Activated T-cell treated with anti-CD3 and anti-CD28 coated beads, Interleukin-2, amount 50 U/mL, for 72 hours (primary cell): ENCODE measurements at regions not wholly inside any gene's neighbourhood (a gene's known extent, or its start where the extent isn't known, plus 50 kb on each side); places are given as distances from the start of the nearest gene placed in this dataset.
"Not testable (repeated sequence)": the region's sequence is repeated elsewhere in the genome, so short reads cannot be mapped to it uniquely, and the experiment has no call there.

ENCODE experiments used
- ATAC-seq, 2 donors: fragments of 150-1000 bp; cut with Tn5 transposase; replicated peaks in 1 of 2; 2 replicates each; pipeline ENCODE4 v1.10.0; 2021; ENCODE audit warnings: moderate library complexity in 2 of 2, mild to moderate bottlenecking in 1 of 2
- DNase-seq, 2 donors: peaks; one replicate each; pipeline ENCODE4 v3.0.0; 2021 to 2022; ENCODE audit warnings: mixed read lengths in 1 of 2
- H3K27ac Mint-ChIP-seq: one replicate; pipeline ENCODE4 v1.8.0; 2022; ENCODE audit warnings: mild to moderate bottlenecking, moderate library complexity, mixed read lengths
- H3K27me3 Mint-ChIP-seq: one replicate; pipeline ENCODE4 v1.8.0; 2022; ENCODE audit warnings: low read depth, mixed read lengths
- H3K36me3 Mint-ChIP-seq, 2 donors: one replicate each; pipeline ENCODE4 v1.8.0; 2022; ENCODE audit warnings: mixed read lengths in 2 of 2, mild to moderate bottlenecking in 1 of 2; ENCODE audit not compliant: insufficient read depth in 2 of 2
- H3K4me1 Mint-ChIP-seq: one replicate; pipeline ENCODE4 v1.8.0; 2022; ENCODE audit warnings: low read depth, mixed read lengths
- H3K4me3 Mint-ChIP-seq, 2 donors: one replicate each; pipeline ENCODE4 v1.8.0; 2022; ENCODE audit warnings: mild to moderate bottlenecking in 2 of 2, mixed read lengths in 2 of 2, moderate library complexity in 2 of 2
- H3K9me3 Mint-ChIP-seq, 2 donors: one replicate each; pipeline ENCODE4 v1.8.0; 2022; ENCODE audit warnings: mixed read lengths in 2 of 2

DNA sequence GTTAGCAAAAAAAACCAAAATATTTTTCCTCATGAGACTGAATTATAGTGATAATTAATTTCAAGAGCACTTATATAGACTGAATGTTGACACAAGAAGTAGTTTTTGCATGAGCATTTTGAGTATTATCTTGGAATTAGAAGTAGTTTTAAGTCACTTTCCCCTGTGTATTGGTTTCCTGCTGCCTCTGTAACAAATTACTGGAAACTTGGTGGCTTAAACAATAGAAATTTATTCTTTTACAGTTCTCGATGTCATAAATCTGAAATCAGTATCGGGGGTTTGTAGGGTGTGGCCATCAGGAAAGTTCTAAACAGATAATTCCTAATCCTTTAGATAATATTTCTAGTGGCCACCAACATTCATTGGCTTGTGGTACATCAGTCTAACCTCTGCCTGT lies 957.8 kb downstream of the LTN1 start:
- not testable (repeated sequence) for ATAC-seq, H3K27ac Mint-ChIP-seq, H3K4me3 Mint-ChIP-seq, H3K9me3 Mint-ChIP-seq, H3K27me3 Mint-ChIP-seq, H3K4me1 Mint-ChIP-seq, H3K36me3 Mint-ChIP-seq, DNase-seq

DNA sequence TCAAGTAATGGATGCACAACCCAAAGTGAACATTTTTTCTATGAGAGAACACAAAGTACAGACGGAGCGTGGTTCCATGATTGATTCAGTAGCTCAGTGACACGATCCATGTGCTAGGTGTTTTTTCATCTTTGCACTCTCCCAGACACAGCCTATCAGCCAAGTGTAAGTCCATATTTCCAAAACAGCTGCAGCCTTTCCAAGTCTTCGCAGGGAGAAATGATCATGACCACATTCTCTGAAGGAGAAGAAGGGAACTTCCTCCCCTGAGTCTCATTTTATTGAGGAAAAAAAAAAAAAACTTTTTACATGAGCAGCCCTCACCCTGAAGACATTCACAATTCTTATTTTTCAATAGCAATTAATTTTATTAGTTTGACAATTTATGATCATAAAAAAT lies 958.3 kb downstream of the LTN1 start:
- not testable (repeated sequence) for H3K27me3 Mint-ChIP-seq, DNase-seq, H3K4me3 Mint-ChIP-seq, H3K36me3 Mint-ChIP-seq, ATAC-seq, H3K9me3 Mint-ChIP-seq, H3K4me1 Mint-ChIP-seq, H3K27ac Mint-ChIP-seq

DNA sequence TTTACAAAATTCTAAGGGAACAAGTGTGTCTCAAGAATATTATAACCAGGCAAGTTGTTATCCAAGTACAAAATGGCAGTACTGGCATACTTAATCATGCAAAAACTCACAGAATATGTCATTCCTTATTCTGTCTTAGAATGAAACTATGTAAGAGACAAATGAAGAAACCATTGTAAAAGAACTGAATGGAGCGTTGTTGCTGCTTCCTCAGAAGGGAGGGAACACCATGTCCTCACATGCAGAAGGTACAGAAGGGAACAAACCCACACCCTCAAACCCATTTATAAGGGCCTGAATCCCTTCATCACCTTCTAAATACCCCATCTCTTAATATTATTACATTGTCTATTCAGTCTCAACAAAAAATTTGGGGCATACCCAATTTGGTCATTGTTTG lies 960.0 kb downstream of the LTN1 start:
- H3K36me3 Mint-ChIP-seq, ATAC-seq, DNase-seq, H3K4me3 Mint-ChIP-seq, H3K9me3 Mint-ChIP-seq, H3K27ac Mint-ChIP-seq, H3K4me1 Mint-ChIP-seq, H3K27me3 Mint-ChIP-seq: not testable (repeated sequence)

DNA sequence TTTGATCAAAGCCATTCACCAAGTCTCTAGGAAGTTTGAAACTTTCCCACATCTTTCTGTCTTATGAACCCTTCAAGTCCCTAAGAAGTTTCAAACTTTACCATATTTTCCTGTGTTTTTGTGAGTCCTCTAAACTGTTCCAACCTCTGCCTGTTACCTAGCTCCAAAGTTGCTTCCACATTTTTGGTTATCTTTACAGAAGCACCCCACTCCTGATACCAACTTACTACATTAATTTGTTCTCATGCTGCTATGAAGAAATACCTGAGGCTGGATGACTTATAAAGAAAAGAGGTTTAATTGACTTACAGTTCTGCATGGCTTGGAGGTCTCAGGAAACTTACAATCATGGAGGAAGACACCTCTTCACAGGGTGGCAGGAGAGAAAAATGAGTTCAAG lies 961.6 kb downstream of the LTN1 start:
- not testable (repeated sequence) for ATAC-seq, H3K27me3 Mint-ChIP-seq, H3K4me1 Mint-ChIP-seq

DNA sequence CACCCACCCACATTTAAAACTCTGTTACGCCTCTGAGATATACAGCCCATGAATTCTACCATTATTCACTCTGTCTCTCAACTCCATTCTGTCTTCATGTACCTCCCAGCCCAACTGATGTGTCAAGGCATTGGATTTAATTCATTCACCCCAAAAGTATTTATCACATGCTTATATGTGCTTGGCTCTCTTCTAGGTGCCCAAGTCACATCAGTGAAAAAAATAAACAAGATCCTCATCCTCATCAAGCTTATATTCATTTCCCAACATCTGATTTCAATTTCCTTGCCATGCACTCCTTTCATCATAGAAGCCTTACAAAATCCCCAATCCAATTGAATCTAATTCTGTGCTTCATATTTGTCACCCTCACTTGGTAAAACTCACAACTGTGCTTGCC lies 967.6 kb downstream of the LTN1 start:
- Mint-ChIP-seq H3K36me3 (no peaks in the 10 kb centered on the region), H3K4me3 (no peak overlapping the region), H3K27ac (no peak overlapping the region), H3K27me3 (no peaks in the 10 kb centered on the region), H3K4me1 (no peaks in the 10 kb centered on the region), H3K9me3 (no peaks in the 10 kb centered on the region)
- DNase-seq (no peak), ATAC-seq (no peak)

More for the DNA sequence above, 961.6 kb downstream of the LTN1 start:
- H3K4me3 Mint-ChIP-seq, H3K36me3 Mint-ChIP-seq, DNase-seq, H3K9me3 Mint-ChIP-seq, H3K27ac Mint-ChIP-seq: not testable (repeated sequence)

DNA sequence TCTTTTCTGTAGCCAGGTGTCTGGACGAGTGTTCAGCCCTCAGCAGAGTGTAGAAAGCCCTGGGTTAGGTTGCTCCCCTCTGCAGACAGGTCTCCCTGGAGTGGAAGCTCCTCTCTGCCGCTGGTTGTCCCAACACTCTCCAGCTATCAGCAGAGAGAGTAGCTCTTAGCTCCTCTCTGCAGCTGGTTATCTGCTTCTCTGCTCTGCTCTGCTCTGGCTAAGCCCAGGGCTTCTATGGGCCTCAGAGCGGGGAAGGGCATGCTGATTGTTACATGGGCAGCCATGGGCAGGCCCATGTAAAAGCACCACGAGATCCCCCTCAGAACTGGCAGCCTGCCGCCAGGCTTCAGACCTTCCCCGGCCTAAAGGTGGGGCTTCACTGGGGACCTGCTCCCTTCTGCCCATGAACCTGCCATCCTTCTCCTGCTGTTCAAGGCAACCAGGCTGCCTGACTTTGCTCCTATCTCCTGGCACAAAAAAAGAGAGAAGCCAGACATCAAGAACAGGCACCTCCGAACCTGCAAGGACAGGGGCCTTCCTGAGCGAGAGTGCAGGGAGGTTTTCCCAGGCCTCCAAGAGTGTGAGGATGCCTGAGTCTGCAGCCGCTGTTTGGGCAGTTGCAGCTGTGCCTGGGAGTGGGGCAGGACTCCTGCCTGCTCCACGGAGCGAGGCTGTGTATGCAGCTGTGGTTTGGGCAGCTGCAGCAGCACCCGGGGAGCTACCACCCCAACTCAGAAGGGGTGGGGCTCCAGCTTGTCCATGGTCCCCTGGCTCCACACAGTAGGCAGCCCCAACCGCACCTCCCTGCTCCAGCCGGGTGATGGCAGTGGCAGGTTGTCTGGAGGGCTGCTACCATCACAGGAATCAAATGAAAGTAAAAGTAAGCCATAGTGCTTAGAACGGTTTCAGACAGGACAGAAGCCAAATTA lies 973.7 kb downstream of the LTN1 start:
- Mint-ChIP-seq H3K4me1 (no peaks in the 10 kb centered on the region), H3K9me3 (no peaks in the 10 kb centered on the region), H3K4me3 (no peak overlapping the region), H3K27me3 (no peaks in the 10 kb centered on the region), H3K36me3 (no peaks in the 10 kb centered on the region), H3K27ac (no peak overlapping the region)
- ATAC-seq = no peak
- DNase-seq = no peak

DNA sequence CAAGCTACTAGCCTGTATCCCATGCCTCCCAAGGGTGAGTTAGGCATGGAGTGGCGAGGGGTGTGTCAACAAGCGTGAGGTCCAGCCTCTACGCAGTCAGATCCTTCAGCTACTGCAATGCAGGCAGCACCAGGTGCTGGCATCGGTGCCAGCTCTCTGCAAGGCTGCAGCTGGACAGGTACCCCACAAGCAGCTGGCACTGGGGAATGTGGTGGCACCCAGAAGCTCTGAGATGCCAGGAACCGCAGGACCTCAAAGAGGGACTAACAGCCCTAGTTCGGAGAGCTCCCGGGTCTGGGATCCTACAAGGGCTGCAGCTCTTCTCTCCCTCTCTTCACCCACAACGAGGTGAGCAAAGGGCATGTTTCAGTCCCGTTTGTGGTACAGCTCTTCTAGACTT lies 974.5 kb downstream of the LTN1 start:
- H3K9me3 Mint-ChIP-seq = no peaks in the 10 kb centered on the region
- no peaks in the 10 kb centered on the region for H3K27me3 Mint-ChIP-seq
- H3K36me3 Mint-ChIP-seq = no peaks in the 10 kb centered on the region
- H3K4me3 Mint-ChIP-seq = no peak overlapping the region
- H3K27ac Mint-ChIP-seq = no peak overlapping the region
- ATAC-seq (no peak), DNase-seq (no peak)
- H3K4me1 Mint-ChIP-seq = no peaks in the 10 kb centered on the region

DNA sequence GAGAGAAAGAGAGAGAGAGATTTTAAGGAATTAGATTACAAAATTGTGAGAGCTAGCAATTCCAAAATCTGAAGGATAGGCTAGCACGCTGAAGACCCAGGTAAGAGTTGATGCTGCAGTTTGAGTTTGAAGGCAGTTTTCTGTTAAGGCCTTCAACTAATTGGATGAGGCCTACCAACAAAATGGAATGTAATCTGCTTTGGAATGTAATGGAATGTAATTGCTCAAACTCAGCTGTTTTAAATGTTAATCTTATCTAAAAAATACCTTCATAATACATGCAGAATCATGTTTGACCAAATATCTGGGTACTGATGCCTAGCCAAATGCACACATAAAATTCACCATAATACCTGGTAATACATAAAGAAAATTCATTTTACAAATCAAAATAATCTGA lies 976.1 kb downstream of the LTN1 start:
- no peak for DNase-seq
- no peak overlapping the region for H3K27ac Mint-ChIP-seq
- H3K4me1 Mint-ChIP-seq = no peaks in the 10 kb centered on the region
- H3K9me3 Mint-ChIP-seq = no peaks in the 10 kb centered on the region
- ATAC-seq = no peak
- H3K36me3 Mint-ChIP-seq = no peaks in the 10 kb centered on the region
- no peaks in the 10 kb centered on the region for H3K27me3 Mint-ChIP-seq
- H3K4me3 Mint-ChIP-seq = no peak overlapping the region

DNA sequence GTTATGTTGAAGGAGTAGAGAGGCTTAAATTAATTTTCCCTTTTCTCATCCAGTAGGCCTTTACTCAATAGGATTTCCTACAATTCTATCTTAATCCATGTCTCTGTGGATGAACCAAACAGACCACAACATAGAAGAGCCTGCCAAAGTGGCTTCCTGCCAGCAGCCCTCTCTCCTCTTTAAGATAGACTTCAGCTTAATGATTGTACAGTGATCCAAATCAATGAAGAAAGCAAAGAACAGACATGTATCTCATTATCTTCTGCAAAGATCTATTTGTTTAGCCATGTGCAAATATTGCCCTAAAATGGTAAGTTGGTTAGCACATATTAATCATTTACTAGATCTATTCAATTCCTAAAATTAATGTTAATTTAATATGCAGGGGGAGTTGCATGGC lies 979.6 kb downstream of the LTN1 start:
- not testable (repeated sequence) for H3K4me3 Mint-ChIP-seq, DNase-seq, H3K9me3 Mint-ChIP-seq, H3K36me3 Mint-ChIP-seq, H3K4me1 Mint-ChIP-seq, H3K27me3 Mint-ChIP-seq, ATAC-seq, H3K27ac Mint-ChIP-seq

DNA sequence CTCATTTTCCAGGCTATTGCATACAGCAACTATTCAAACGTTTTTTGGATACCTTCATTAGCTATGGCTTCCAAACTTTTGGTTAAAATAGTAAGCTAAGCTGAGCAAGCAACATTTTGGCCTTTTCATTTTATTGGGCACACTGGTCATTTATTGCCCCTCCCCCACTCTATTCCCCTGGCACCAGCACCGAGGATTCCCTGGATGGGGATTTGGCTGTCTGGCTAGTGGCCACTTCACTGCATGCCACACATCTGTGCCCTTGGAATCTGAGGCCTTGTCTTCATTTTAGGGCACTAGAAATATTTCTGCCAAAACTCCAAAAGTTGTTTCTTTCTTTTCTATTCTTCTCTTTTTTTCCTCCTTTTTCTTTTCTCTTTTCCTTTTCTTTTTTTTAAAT lies 980.7 kb downstream of the LTN1 start:
- not testable (repeated sequence) for H3K4me3 Mint-ChIP-seq, DNase-seq, H3K4me1 Mint-ChIP-seq

DNA sequence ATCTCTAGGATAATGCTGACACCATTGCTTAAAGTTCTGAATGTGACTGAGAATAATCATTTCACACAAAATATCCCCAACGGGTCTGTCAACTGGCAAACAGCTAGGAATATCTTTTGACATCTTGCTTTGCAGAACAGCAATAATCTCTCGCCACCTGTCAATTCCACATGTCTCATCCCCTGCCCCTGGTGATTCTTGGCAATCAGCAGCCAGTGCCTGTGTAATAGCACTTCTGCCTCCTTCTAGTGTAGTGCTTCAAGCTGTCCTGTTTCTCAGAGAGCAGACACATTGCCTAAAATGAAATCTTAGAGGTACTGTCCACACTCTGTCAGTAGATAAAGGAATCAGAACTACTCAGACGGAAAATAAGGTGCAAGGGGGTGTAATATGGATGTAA lies 984.4 kb downstream of the LTN1 start:
- H3K36me3 Mint-ChIP-seq, H3K4me3 Mint-ChIP-seq, H3K4me1 Mint-ChIP-seq, H3K27me3 Mint-ChIP-seq, H3K9me3 Mint-ChIP-seq, DNase-seq, H3K27ac Mint-ChIP-seq, ATAC-seq: not testable (repeated sequence)

More for the DNA sequence above, 980.7 kb downstream of the LTN1 start:
- ATAC-seq, H3K27me3 Mint-ChIP-seq, H3K27ac Mint-ChIP-seq, H3K36me3 Mint-ChIP-seq, H3K9me3 Mint-ChIP-seq: not testable (repeated sequence)

DNA sequence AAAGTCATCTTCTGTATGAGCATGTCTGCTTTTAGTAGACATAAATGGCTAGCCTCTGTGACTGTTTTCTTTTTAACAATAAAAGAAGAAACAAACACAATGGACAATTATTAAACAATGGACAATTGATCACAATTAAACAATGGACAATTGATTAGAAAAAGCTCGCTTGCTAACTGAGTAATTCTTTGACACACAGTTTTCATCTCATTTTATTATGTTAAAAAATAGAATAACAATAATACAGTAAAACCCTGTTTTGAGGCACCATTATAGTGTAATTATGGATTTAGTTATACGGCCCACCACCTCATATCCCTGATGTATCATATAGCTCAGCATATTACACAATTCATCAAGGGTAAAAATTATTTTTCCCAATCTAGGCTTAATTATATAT lies 989.0 kb downstream of the LTN1 start:
- not testable (repeated sequence) for H3K4me1 Mint-ChIP-seq, H3K9me3 Mint-ChIP-seq, H3K4me3 Mint-ChIP-seq, DNase-seq, H3K27me3 Mint-ChIP-seq, ATAC-seq, H3K36me3 Mint-ChIP-seq, H3K27ac Mint-ChIP-seq

DNA sequence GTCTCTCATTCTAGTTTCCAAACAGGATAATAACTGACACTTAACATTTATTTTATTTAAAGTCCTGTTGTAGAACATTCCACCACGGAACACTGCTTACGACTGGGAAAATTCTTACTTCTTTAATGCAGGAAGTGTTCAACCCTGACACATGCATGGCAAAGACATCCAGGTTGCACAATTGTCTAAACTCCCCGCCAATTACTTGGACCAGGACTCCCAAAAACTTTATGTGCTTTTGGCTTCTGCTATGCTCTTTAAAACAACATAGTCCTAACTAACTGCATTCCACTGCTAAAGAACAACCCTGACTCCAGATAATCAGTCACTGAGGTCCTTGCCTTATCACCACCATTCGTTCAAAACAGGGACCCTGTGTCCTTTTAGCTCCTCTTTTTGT lies 995.8 kb downstream of the LTN1 start:
- not testable (repeated sequence) for H3K27ac Mint-ChIP-seq, H3K9me3 Mint-ChIP-seq, H3K36me3 Mint-ChIP-seq, ATAC-seq, DNase-seq, H3K4me1 Mint-ChIP-seq, H3K27me3 Mint-ChIP-seq, H3K4me3 Mint-ChIP-seq

DNA sequence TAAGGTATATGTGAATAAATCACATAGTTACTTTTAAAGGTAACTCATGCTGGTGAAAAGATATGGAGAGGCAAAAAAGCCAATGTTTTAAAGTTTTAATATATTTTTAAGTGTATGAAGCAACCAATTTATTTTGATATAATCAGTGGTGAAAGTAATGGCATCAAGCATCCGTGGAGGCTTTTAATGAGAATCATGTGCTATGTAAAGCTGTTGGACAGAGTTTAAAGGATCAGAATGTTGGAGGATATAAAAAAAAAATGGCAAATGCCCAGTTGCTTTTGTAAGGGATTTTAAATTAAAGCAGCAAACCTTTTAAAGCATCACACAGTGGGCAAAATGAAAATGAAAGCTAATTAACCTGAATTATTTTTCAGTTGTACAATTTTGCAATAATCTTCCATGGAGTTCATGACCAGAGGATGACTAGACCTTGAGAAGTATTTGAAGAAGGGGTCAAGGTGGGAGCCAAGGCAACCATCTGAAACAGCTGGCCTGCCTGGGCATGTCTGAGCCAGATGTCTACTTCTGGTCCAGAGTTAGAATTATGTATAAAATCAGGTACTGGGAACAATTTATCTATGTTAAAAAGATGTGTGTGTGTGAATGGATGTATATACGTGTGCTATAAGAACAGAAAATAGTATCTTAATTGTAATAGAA lies 1007.9 kb downstream of the LTN1 start:
- H3K9me3 Mint-ChIP-seq, H3K36me3 Mint-ChIP-seq, H3K4me1 Mint-ChIP-seq, H3K4me3 Mint-ChIP-seq, ATAC-seq, H3K27ac Mint-ChIP-seq, H3K27me3 Mint-ChIP-seq, DNase-seq: not testable (repeated sequence)
